Sciatic nerve (tissue), 2 donors: ENCODE measurements at regions not wholly inside any gene's neighbourhood (a gene's known extent, or its start where the extent isn't known, plus 50 kb on each side); places are given as distances from the start of the nearest gene placed in this dataset.

Source experiments
- ATAC-seq: fragments of 200-7000 bp; cut with Tn5 transposase; one replicate; pipeline ENCODE4 v1.9.1; 2020; ENCODE audit warnings: mild to moderate bottlenecking, moderate library complexity
- DNase-seq: peaks from one replicate; pipeline ENCODE4 v3.0.0-alpha.2; 2020; ENCODE audit warnings: low spot score
- intact Hi-C: fragments of 100-400 bp; cut with DNase I; formaldehyde crosslinking; loops from one replicate; pipeline ENCODE4 v1.14.2; 2022
- donor health status: DM: no; HTN: no; CAD: no.
- donor health status: DM: no; HTN: no; CAD: no.

GRCh38 chr13:47549219-47549752, 451.8 kb downstream of the SUCLA2 start:
- ATAC-seq, result no peak
- intact Hi-C loops, result no loop called here

DNA sequence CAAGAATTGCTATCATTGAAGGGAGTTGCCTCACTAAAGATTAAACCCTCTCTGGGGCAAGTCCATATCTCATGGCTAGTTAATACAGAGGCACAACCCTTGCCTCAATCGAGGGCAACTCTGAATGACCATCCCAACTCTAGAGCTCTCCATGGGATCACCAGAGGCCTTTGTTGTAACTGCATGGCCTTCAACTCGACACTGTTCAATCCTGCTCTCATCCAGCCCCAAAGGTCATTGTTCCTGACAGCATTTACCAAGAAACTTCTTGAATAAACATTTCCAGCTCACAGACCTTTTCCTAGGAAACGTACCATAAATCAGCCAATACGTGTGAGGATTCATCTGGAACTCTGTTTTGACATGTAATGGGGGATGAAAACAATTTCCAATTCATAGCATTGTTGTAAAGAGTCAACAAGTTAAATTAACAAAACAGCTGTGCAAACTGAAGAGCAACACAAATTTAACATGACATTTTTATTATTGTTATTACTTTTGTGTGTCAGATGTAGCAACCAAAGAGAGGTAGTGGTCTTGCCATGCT, 452.7 kb downstream of the SUCLA2 start:
- no peak for DNase-seq
- ATAC-seq, result no peak
- intact Hi-C loops, result no loop called here

More at GRCh38 chr13:47549219-47549752, 451.8 kb downstream of the SUCLA2 start:
- no peak for DNase-seq

DNA sequence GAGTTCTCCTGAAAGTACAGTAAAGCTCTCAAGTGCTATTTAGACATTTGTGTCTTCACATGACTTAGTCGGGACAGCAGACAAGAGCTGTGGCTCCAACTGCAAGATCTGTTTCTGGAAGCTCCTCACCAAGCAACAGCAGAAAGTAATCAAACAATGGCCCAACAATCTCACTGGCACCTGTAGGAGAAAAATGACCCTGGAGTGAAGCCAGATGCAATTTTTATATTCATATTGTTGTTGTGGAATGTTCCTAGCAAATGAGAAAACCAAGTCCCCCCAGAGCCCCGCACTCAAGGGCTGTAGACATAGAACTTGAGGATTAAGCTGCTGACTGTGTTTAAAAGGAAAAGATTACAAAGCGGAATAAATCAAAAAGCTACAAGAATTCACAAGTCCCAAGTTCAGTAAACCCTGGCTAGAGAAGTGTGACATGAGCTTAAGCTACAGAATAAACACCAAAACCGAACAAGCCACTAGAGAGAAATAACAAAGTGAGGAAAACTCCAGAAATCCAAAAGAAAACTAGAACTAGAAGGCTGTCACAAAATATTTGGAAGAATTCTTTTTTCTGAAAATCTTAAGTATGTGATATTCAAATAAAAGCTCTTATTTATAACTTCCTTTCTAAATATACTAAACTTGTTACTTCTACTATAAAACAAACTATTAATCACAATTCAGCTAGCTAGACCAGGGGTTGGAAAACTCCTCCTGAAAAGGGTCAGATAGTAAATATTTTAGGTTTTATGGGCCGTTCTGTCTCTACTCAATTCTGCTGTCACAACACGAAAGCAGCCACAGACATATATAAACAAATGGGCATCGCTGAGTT, 454.5 kb downstream of the SUCLA2 start:
- ATAC-seq (no peak), DNase-seq (no peak)
- intact Hi-C loops, result no loop called here

- no peak for ATAC-seq
- no peak for DNase-seq
- intact Hi-C loops, result no loop called here
Measured at GRCh38 chr13:47545201-47546024, 455.7 kb downstream of the SUCLA2 start.

DNA sequence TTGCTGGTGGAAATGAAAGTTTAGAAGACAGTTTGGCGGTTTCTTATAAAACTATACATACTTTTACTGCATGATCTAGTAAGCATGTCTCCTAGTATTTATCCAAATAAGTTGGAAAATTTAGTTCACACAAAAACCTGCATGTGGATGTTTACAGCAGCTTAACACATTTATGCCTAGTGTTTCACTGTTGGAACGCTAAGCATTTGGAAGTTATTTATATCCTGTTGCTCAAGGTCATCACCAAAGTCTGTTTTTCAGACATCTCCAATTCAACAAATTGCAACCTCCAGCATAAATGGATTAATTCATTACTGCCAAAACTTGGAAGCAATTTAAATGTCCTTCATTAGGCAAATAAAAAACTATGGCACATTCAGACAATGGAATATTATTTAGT, 461.8 kb downstream of the SUCLA2 start:
- DNase-seq (no peak), ATAC-seq (no peak)
- intact Hi-C loops, result no loop called here

DNA sequence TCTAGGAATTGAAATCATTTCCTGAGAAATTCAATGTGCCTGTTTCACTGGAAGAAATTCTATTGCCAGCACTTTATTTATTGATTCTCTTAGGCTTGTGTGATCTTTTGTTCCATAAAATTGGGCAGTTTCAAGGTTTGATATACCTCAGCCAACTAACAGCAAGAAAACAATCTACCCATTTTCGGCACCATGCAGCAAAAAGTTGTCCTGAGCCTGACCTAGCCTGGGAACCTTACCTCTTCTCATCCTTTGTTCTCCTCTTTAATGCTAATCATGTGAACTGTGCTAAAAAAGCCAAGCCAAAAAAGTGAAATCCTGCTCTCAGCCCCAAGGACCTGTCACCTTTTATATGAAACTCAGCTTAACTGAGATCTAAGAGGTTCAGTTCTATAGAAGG, 477.3 kb downstream of the SUCLA2 start:
- ATAC-seq, result no peak
- intact Hi-C loops, result no loop called here

DNA sequence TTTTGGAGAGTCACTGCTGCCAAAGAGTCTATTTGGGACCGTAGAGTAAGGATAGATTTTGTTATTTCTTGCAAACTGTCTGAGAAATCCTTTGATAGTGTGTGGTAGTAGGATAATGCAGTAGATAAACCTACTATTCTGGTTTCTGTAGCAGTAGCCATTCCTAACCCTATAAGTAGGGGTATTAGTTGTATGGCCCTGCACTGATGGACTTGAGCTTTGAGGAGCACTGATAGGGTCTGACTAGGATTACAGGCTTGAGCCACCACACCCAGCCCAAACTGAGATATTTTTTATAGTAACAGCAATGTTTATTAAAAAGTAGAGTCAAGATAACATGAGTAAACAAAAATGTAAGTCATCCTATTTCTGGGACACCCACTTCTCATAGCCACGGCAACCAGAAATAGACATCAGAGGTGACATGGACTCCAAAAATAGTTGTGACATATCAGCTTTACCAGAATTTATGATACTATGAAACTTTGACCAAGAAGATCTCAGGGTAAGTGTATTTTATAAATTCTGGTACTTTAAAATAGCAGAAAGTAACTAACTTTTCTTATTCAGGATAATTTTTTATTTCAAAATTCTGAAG, 479.1 kb downstream of the SUCLA2 start:
- DNase-seq (no peak), ATAC-seq (no peak)
- intact Hi-C loops, result no loop called here

More for the DNA sequence above, 477.3 kb downstream of the SUCLA2 start:
- no peak for DNase-seq

DNA sequence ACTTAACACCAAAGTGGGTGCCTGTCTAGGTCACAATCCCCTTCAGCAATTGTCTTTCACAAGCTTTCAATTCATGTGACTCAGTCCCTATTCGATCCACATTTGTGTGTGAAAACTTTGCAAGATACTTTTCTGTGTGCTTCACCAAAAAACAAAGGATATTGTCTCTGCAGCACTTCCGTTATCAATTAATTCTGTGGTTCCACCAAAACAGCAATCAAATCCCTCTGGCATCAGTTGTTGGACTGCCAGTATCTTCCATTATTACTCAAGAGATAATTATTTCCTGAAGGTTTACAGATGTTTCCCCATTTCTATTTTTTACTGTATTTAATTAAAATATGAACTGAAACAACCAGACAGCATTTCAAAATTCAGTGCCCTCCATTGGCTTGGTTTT, 481.4 kb downstream of the SUCLA2 start:
- intact Hi-C loops, result no loop called here
- ATAC-seq (no peak), DNase-seq (no peak)

GRCh38 chr13:47518530-47518929, 482.5 kb downstream of the SUCLA2 start:
- DNase-seq (no peak), ATAC-seq (no peak)
- intact Hi-C loops, result no loop called here

GRCh38 chr13:47511647-47512046, 489.4 kb downstream of the SUCLA2 start:
- DNase-seq, result no peak
- intact Hi-C loops, result no loop called here

GRCh38 chr13:47508527-47509228, 492.4 kb downstream of the SUCLA2 start:
- ATAC-seq (no peak), DNase-seq (no peak)
- intact Hi-C loops, result no loop called here

More at GRCh38 chr13:47511647-47512046, 489.4 kb downstream of the SUCLA2 start:
- no peak for ATAC-seq

GRCh38 chr13:47503475-47503874, 497.6 kb downstream of the SUCLA2 start:
- DNase-seq, result no peak
- no peak for ATAC-seq
- intact Hi-C loops, result no loop called here

- ATAC-seq (no peak), DNase-seq (no peak)
- intact Hi-C loops, result no loop called here
Measured at GRCh38 chr13:47502166-47502565, 498.9 kb downstream of the SUCLA2 start.

- DNase-seq, result no peak
- ATAC-seq, result peak; percentile 28
- intact Hi-C loops, result no loop called here
Measured at GRCh38 chr13:47499358-47500150, 501.5 kb downstream of the SUCLA2 start.

DNA sequence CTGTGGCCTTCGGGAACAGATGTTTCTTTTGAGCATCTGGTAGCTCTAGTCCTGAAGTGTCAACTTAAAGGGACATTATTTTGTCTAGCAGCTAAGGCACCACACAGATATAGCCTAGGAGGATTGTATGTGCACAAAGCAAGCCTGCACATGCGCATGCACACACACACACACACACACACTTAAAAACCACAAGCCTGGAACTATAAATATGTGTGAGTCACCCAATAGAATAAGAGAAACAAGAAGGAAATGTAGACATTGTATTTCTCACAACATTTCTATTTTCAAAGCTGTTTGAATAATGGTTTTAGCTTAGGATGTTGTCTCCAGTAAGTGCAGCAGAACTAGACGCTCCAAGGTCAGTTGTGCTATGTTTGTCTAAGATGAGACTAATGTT, 516.5 kb downstream of the SUCLA2 start:
- intact Hi-C loops, result no loop called here
- DNase-seq (no peak), ATAC-seq (no peak)

- DNase-seq (no peak), ATAC-seq (no peak)
- intact Hi-C loops, result no loop called here
Measured at GRCh38 chr13:47481536-47481935, 519.5 kb downstream of the SUCLA2 start.

GRCh38 chr13:47480951-47481350, 520.1 kb downstream of the SUCLA2 start:
- intact Hi-C loops, result no loop called here
- ATAC-seq, result no peak
- DNase-seq, result no peak

DNA sequence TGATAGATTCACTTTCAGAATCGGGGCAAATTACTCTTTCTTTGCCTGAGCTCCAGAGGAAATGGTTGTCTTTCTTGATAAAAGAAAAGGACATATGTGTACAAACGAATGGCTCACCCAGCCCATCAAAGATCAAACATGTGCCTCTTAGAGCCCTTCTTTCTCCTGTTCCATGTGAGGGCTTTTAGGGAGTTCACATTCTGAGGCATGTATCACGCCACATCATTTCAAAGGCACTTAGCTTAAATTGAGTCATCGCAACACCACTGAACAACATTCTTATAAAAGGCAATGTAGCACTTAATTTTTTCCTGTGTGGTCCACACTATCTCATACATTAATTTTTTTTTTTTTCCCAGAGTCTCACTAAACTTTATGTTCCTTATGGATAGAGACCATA, 521.0 kb downstream of the SUCLA2 start:
- intact Hi-C loops, result no loop called here
- ATAC-seq (no peak), DNase-seq (no peak)
